ENCODE measurements at regions not wholly inside any gene's neighbourhood (a gene's known extent, or its start where the extent isn't known, plus 50 kb on each side); places are given as distances from the start of the nearest gene placed in this dataset.
A peak's percentile ranks its signal among the peaks of the same experiment; 100 is the strongest.

DNA sequence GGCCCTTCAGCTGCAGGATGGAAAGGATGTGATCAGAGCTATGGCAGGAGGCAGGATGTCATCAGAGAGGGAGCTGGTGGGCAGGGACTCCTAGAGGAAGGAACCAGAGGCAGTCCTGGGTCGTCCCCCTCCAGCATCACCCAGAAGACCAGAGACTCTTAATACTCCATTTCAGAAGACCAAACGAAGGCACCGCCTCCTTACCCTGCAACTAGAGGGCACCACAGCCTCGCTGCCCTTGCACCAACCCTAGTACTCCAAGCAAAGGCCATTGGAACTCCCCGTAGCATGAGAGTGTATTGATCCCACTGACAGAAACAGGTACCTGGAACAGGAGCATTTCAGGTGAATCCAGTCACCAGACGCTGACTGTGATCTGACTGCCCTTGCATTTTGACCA, 598.1 kb downstream of the NPHP4 start:
- H3K9me3 ChIP-seq (ENCODE audit: low read length), result no peaks in the 10 kb centered on the region
- no peaks in the 10 kb centered on the region for H3K27me3 ChIP-seq (ENCODE audit: insufficient read depth, low read length, poor library complexity, severe bottlenecking)
- H3K9me3 Mint-ChIP-seq, result no peaks in the 10 kb centered on the region
- peak overlapping the region in 3 of 8 donors; percentile 29 to 94 (median 39) for H3K27ac Mint-ChIP-seq
- no peaks in the 10 kb centered on the region for H3K36me3 ChIP-seq (ENCODE audit: insufficient read depth, low read length)
- H3K4me3 ChIP-seq (ENCODE audit: low read length), result no peak overlapping the region
- CTCF ChIA-PET, result interaction anchor here (2.0 kb wide), 1 partner anchor 10 kb away, joined by 4 read pairs; no protein-coding TSS in a partner anchor
- H3K4me3 Mint-ChIP-seq, result no peak overlapping the region
- H3K4me1 ChIP-seq (ENCODE audit: insufficient read depth, low read length), result peaks cover 30% of the 10 kb centered on the region
- peaks cover 10 to 16% (median 11%) of the 10 kb centered on the region in 3 donors for H3K4me1 Mint-ChIP-seq
- H3K27ac ChIP-seq (ENCODE audit: low read depth, low read length), result no peak overlapping the region
- no peak for DNase-seq
- H3K36me3 Mint-ChIP-seq, result peaks cover 0 to 8% (median 0%) of the 10 kb centered on the region in 3 donors
- POLR2A ChIA-PET, result no interaction called here
- peaks cover 0 to 3% of the 10 kb centered on the region in 2 donors for H3K27me3 Mint-ChIP-seq

- CTCF ChIA-PET, result interaction anchor here (2.0 kb wide), 1 partner anchor 10 kb away, joined by 4 read pairs; no protein-coding TSS in a partner anchor
- Histone ChIP-seq H3K4me3 (ENCODE audit: low read length) (no peak overlapping the region), H3K4me1 (ENCODE audit: insufficient read depth, low read length) (peaks cover 34% of the 10 kb centered on the region), H3K9me3 (ENCODE audit: low read length) (no peaks in the 10 kb centered on the region), H3K36me3 (ENCODE audit: insufficient read depth, low read length) (no peaks in the 10 kb centered on the region), H3K27ac (ENCODE audit: low read depth, low read length) (no peak overlapping the region), H3K27me3 (ENCODE audit: insufficient read depth, low read length, poor library complexity, severe bottlenecking) (no peaks in the 10 kb centered on the region)
- no peak for DNase-seq
- POLR2A ChIA-PET, result no interaction called here
- H3K4me1 Mint-ChIP-seq, result peaks cover 6 to 16% (median 11%) of the 10 kb centered on the region in 3 donors
- peaks cover 0 to 3% of the 10 kb centered on the region in 2 donors for H3K27me3 Mint-ChIP-seq
- no peak overlapping the region for H3K27ac Mint-ChIP-seq
- H3K9me3 Mint-ChIP-seq, result no peaks in the 10 kb centered on the region
- H3K4me3 Mint-ChIP-seq, result no peak overlapping the region
- H3K36me3 Mint-ChIP-seq, result peaks cover 0 to 3% (median 0%) of the 10 kb centered on the region in 3 donors
Observed at GRCh38 chr1:5393603-5394002, 598.6 kb downstream of the NPHP4 start.

- no peak for DNase-seq
- H3K4me1 Mint-ChIP-seq, result peaks cover 6 to 16% (median 11%) of the 10 kb centered on the region in 3 donors
Observed at GRCh38 chr1:5393146-5393545, 599.1 kb downstream of the NPHP4 start.

GRCh38 chr1:5391725-5392124, 600.5 kb downstream of the NPHP4 start:
- Mint-ChIP-seq H3K27me3 (no peaks in the 10 kb centered on the region), H3K9me3 (no peaks in the 10 kb centered on the region), H3K4me1 (peaks cover 6 to 16% (median 11%) of the 10 kb centered on the region in 3 donors), H3K4me3 (no peak overlapping the region), H3K27ac (no peak overlapping the region), H3K36me3 (no peaks in the 10 kb centered on the region)
- H3K27ac ChIP-seq (ENCODE audit: low read depth, low read length), result no peak overlapping the region
- no peak overlapping the region for H3K4me3 ChIP-seq (ENCODE audit: low read length)
- CTCF ChIA-PET, result no interaction called here
- no peaks in the 10 kb centered on the region for H3K9me3 ChIP-seq (ENCODE audit: low read length)
- peaks cover 53% of the 10 kb centered on the region for H3K4me1 ChIP-seq (ENCODE audit: insufficient read depth, low read length)
- POLR2A ChIA-PET, result no interaction called here
- no peaks in the 10 kb centered on the region for H3K27me3 ChIP-seq (ENCODE audit: insufficient read depth, low read length, poor library complexity, severe bottlenecking)
- DNase-seq, result no peak
- no peaks in the 10 kb centered on the region for H3K36me3 ChIP-seq (ENCODE audit: insufficient read depth, low read length)

More at GRCh38 chr1:5393146-5393545, 599.1 kb downstream of the NPHP4 start:
- Histone ChIP-seq H3K4me3 (ENCODE audit: low read length) (no peak overlapping the region), H3K27me3 (ENCODE audit: insufficient read depth, low read length, poor library complexity, severe bottlenecking) (no peaks in the 10 kb centered on the region), H3K36me3 (ENCODE audit: insufficient read depth, low read length) (no peaks in the 10 kb centered on the region), H3K4me1 (ENCODE audit: insufficient read depth, low read length) (peaks cover 39% of the 10 kb centered on the region), H3K9me3 (ENCODE audit: low read length) (no peaks in the 10 kb centered on the region), H3K27ac (ENCODE audit: low read depth, low read length) (no peak overlapping the region)
- Mint-ChIP-seq H3K4me3 (no peak overlapping the region), H3K36me3 (peaks cover 0 to 3% (median 0%) of the 10 kb centered on the region in 3 donors), H3K27me3 (peaks cover 0 to 3% of the 10 kb centered on the region in 2 donors), H3K9me3 (no peaks in the 10 kb centered on the region), H3K27ac (peak overlapping the region in 1 of 8 donors; percentile 12)
- CTCF ChIA-PET, result interaction anchor here (2.0 kb wide), 1 partner anchor 9 kb away, joined by 4 read pairs; no protein-coding TSS in a partner anchor
- POLR2A ChIA-PET, result no interaction called here

DNA sequence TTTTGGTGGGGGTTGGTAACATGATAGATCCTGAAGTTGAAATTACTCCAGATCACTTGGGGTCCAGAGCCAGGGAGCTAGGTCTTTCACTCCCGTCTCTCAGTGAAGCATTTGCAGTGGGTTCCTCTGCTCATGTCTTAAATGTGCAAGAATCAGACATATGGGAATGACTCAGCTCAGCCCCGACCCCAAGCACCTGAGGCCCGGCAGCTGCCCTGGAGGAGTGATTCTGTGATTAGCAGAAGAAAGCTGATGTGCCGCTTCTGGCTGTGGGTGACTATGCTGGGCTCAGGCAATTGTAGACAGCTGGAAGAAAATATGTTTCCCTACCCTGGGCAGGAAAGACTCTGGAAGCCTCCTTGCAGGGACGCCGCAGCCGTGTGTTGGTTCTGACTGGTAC, 601.7 kb downstream of the NPHP4 start:
- H3K27ac ChIP-seq (ENCODE audit: low read depth, low read length), result no peak overlapping the region
- no peaks in the 10 kb centered on the region for H3K27me3 Mint-ChIP-seq
- H3K36me3 ChIP-seq (ENCODE audit: insufficient read depth, low read length), result no peaks in the 10 kb centered on the region
- H3K4me3 ChIP-seq (ENCODE audit: low read length), result no peak overlapping the region
- no peak for DNase-seq
- no peaks in the 10 kb centered on the region for H3K9me3 ChIP-seq (ENCODE audit: low read length)
- H3K36me3 Mint-ChIP-seq, result no peaks in the 10 kb centered on the region
- peaks cover 8 to 18% (median 14%) of the 10 kb centered on the region in 3 donors for H3K4me1 Mint-ChIP-seq
- H3K9me3 Mint-ChIP-seq, result no peaks in the 10 kb centered on the region
- H3K4me3 Mint-ChIP-seq, result peak overlapping the region in 3 of 7 donors; percentile 11 to 37 (median 22)
- H3K27ac Mint-ChIP-seq, result peak overlapping the region in 3 of 8 donors; percentile 4 to 42 (median 6)
- ChIA-PET POLR2A (no interaction called here), CTCF (no interaction called here)
- peaks cover 55% of the 10 kb centered on the region for H3K4me1 ChIP-seq (ENCODE audit: insufficient read depth, low read length)
- H3K27me3 ChIP-seq (ENCODE audit: insufficient read depth, low read length, poor library complexity, severe bottlenecking), result no peaks in the 10 kb centered on the region

- ChIA-PET CTCF (interaction anchor here (1.2 to 1.8 kb wide), 5 partner anchors 13 to 103 kb away, joined by 3 to 8 read pairs (median 6); no protein-coding TSS in a partner anchor), POLR2A (interaction anchor here (1.1 kb wide), 2 partner anchors 61 to 92 kb away, joined by 3 read pairs; no protein-coding TSS in a partner anchor)
- H3K27ac ChIP-seq (ENCODE audit: low read depth, low read length), result peak overlapping the region; percentile 22
- H3K36me3 ChIP-seq (ENCODE audit: insufficient read depth, low read length), result no peaks in the 10 kb centered on the region
- peak in 3 of 5 donors; percentile 57 to 81 (median 78) for DNase-seq
- no peaks in the 10 kb centered on the region for H3K27me3 ChIP-seq (ENCODE audit: insufficient read depth, low read length, poor library complexity, severe bottlenecking)
- Mint-ChIP-seq H3K4me3 (peak overlapping the region; percentile 75 to 89 (median 86)), H3K36me3 (no peaks in the 10 kb centered on the region), H3K27me3 (no peaks in the 10 kb centered on the region), H3K4me1 (peaks cover 12 to 20% (median 20%) of the 10 kb centered on the region in 3 donors), H3K27ac (peak overlapping the region in 5 of 8 donors; percentile 82 to 97 (median 92)), H3K9me3 (no peaks in the 10 kb centered on the region)
- H3K4me1 ChIP-seq (ENCODE audit: insufficient read depth, low read length), result peaks cover 55% of the 10 kb centered on the region
- no peaks in the 10 kb centered on the region for H3K9me3 ChIP-seq (ENCODE audit: low read length)
- peak overlapping the region; percentile 42 for H3K4me3 ChIP-seq (ENCODE audit: low read length)
Observed at GRCh38 chr1:5389101-5389885, 602.9 kb downstream of the NPHP4 start.

- no peak for DNase-seq
- no peaks in the 10 kb centered on the region for H3K27me3 Mint-ChIP-seq
- H3K4me3 ChIP-seq (ENCODE audit: low read length), result peak overlapping the region; percentile 40
Observed at GRCh38 chr1:5388622-5389021, 603.6 kb downstream of the NPHP4 start.

DNA sequence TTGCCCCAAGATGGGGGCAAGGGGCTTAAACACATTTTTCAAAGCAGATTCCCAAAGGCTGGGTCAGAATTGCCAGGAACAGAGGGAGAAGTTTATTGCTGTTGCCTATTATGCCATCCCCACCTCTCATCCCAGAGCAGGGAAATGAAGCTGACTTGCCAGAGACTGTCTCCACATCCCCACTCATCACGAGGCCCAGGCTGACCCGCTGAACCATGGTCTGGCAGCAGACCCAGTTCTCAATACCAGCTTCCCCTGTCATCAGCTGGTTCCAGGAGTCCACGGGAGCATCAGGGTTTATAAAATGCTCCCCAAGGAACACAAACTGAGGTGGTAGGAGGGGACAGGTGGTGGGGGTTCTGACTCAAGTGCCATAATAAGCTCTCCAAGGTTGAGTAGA, 605.9 kb downstream of the NPHP4 start:
- no peak overlapping the region for H3K4me3 Mint-ChIP-seq
- H3K27ac Mint-ChIP-seq, result no peak overlapping the region
- ChIA-PET CTCF (no interaction called here), POLR2A (no interaction called here)
- Histone ChIP-seq H3K4me1 (ENCODE audit: insufficient read depth, low read length) (peaks cover 47% of the 10 kb centered on the region), H3K36me3 (ENCODE audit: insufficient read depth, low read length) (no peaks in the 10 kb centered on the region), H3K27me3 (ENCODE audit: insufficient read depth, low read length, poor library complexity, severe bottlenecking) (no peaks in the 10 kb centered on the region), H3K9me3 (ENCODE audit: low read length) (no peaks in the 10 kb centered on the region), H3K27ac (ENCODE audit: low read depth, low read length) (no peak overlapping the region), H3K4me3 (ENCODE audit: low read length) (no peak overlapping the region)
- H3K36me3 Mint-ChIP-seq, result no peaks in the 10 kb centered on the region
- no peaks in the 10 kb centered on the region for H3K27me3 Mint-ChIP-seq
- peaks cover 5 to 10% (median 6%) of the 10 kb centered on the region in 3 donors for H3K4me1 Mint-ChIP-seq
- no peaks in the 10 kb centered on the region for H3K9me3 Mint-ChIP-seq
- no peak for DNase-seq

More at GRCh38 chr1:5388622-5389021, 603.6 kb downstream of the NPHP4 start:
- POLR2A ChIA-PET, result interaction anchor here (1.1 kb wide), 2 partner anchors 60 to 93 kb away, joined by 3 read pairs; no protein-coding TSS in a partner anchor
- Histone ChIP-seq H3K27me3 (ENCODE audit: insufficient read depth, low read length, poor library complexity, severe bottlenecking) (no peaks in the 10 kb centered on the region), H3K9me3 (ENCODE audit: low read length) (no peaks in the 10 kb centered on the region), H3K4me1 (ENCODE audit: insufficient read depth, low read length) (peaks cover 55% of the 10 kb centered on the region), H3K27ac (ENCODE audit: low read depth, low read length) (peak overlapping the region; percentile 20), H3K36me3 (ENCODE audit: insufficient read depth, low read length) (no peaks in the 10 kb centered on the region)
- no peaks in the 10 kb centered on the region for H3K9me3 Mint-ChIP-seq
- H3K4me3 Mint-ChIP-seq, result peak overlapping the region; percentile 75 to 89 (median 86)
- peaks cover 12 to 17% (median 13%) of the 10 kb centered on the region in 3 donors for H3K4me1 Mint-ChIP-seq
- H3K36me3 Mint-ChIP-seq, result no peaks in the 10 kb centered on the region
- peak overlapping the region in 5 of 8 donors; percentile 82 to 97 (median 92) for H3K27ac Mint-ChIP-seq
- CTCF ChIA-PET, result interaction anchor here (1.2 to 1.8 kb wide), 5 partner anchors 12 to 102 kb away, joined by 3 to 8 read pairs (median 6); no protein-coding TSS in a partner anchor
